ENCODE measurements at regions not wholly inside any gene's neighbourhood (a gene's known extent, or its start where the extent isn't known, plus 50 kb on each side); places are given as distances from the start of the nearest gene placed in this dataset.

DNA sequence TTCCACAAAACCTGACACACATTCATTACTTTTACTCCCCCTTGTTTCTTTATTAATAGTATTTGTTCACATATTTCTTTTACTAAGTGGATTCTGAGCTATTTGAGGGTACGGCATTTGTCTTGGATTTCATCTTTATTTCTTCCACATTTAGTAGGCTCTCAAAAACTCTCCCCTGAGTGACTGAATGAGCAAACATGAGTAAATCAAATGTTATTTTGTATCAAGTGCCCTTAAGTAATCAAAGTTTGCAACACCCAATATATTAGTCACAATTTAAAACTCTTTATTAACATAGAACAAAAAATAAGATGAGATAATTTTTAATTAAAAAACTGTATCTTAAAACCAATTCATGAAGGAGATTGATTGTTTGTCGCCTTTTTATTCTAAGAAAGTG lies 1101.9 kb upstream of the TENM4 start (continued):
- no peak for TF ChIP-seq NFIC (IDR thresholded peaks at IDR 0.05; ENCODE audit: low read depth, low read length)
- TF ChIP-seq, protein P1, sequence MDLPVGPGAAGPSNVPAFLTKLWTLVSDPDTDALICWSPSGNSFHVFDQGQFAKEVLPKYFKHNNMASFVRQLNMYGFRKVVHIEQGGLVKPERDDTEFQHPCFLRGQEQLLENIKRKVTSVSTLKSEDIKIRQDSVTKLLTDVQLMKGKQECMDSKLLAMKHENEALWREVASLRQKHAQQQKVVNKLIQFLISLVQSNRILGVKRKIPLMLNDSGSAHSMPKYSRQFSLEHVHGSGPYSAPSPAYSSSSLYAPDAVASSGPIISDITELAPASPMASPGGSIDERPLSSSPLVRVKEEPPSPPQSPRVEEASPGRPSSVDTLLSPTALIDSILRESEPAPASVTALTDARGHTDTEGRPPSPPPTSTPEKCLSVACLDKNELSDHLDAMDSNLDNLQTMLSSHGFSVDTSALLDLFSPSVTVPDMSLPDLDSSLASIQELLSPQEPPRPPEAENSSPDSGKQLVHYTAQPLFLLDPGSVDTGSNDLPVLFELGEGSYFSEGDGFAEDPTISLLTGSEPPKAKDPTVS (IDR thresholded peaks at IDR 0.05; ENCODE audit: low read depth, low read length): no peak
- no peak for TF ChIP-seq KAT2A (conservative IDR thresholded peaks at IDR 0.05; ENCODE audit: control insufficient read depth, low read depth, low read length)

DNA sequence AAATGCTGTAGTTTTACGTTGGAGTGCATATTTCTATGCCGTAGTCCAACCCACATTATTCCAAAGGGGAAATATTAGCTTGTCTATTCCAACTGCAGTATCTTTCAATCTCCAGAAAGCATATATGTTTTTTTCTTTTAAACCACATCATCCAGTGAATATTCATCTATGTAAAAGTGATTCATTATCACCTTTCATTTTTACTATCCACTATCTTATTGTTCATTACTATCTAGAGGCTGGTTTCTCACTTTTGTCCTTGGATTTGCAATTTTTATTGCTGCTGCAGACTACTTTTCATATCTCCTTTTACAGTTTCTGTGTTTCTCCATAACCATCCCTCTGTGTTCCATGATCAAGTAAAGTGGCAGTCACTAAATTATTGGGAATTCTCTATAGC lies 1097.2 kb upstream of the TENM4 start:
- FAIRE-seq: no peak
- peak; percentile 52 for TF ChIP-seq JUNB (IDR thresholded peaks at IDR 0.05)
- no peak for TF ChIP-seq IKZF2 (IDR thresholded peaks at IDR 0.05)
- no peaks in the 10 kb centered on the region for H3K4me1 ChIP-seq (ENCODE audit: control insufficient read depth, insufficient read depth, low read length)
- H3K36me3 ChIP-seq (ENCODE audit: control insufficient read depth in 2 of 2, insufficient read depth in 2 of 2, low read length in 1 of 2): no peaks in the 10 kb centered on the region
- H3K27me3 ChIP-seq (replicated peaks in 1 of 2; ENCODE audit: control insufficient read depth in 2 of 2, insufficient read depth in 2 of 2, low read length in 1 of 2): no peaks in the 10 kb centered on the region
- 17% methylated on average over 2 of the region's 2 CpGs for WGBS (ENCODE audit: insufficient coverage, insufficient replicate concordance, low lambda C conversion rate, missing lambda C conversion rate)
- RAD21 ChIA-PET (ENCODE audit: unreplicated experiment): no interaction called here
- H3K9ac ChIP-seq (ENCODE audit: control insufficient read depth, insufficient read depth, low read length): no peak overlapping the region
- H3K27ac ChIP-seq (ENCODE audit: control insufficient read depth, insufficient read depth): no peak overlapping the region
- no peak overlapping the region for H3K4me3 ChIP-seq
- no peak overlapping the region for H2AFZ ChIP-seq (ENCODE audit: control insufficient read depth, low read depth, low read length)
- H3K9me3 ChIP-seq (replicated peaks; ENCODE audit: control insufficient read depth, insufficient read depth, low read length): no peaks in the 10 kb centered on the region
- intact Hi-C loops (cut with micrococcal nuclease; ENCODE audit: unreplicated experiment) (no loop called here), in situ Hi-C loops (cut with MboI) (no loop called here)
- SMC1A ChIA-PET (ENCODE audit: uncharacterized antibody, unreplicated experiment): no interaction called here
- no peak for DNase-seq (ENCODE audit: low read depth, low spot score)
- CTCF ChIA-PET: no interaction called here
- H4K20me1 ChIP-seq (ENCODE audit: control insufficient read depth, insufficient read depth): no peaks in the 10 kb centered on the region
- no peak for ATAC-seq
- H3K79me2 ChIP-seq (ENCODE audit: control insufficient read depth, insufficient read depth, low read length): no peaks in the 10 kb centered on the region
- no TSS peak for BruUV-seq (replicated peaks)
- POLR2A ChIA-PET: no interaction called here
- no peak overlapping the region for H3K4me2 ChIP-seq (ENCODE audit: control insufficient read depth, insufficient read depth)

DNA sequence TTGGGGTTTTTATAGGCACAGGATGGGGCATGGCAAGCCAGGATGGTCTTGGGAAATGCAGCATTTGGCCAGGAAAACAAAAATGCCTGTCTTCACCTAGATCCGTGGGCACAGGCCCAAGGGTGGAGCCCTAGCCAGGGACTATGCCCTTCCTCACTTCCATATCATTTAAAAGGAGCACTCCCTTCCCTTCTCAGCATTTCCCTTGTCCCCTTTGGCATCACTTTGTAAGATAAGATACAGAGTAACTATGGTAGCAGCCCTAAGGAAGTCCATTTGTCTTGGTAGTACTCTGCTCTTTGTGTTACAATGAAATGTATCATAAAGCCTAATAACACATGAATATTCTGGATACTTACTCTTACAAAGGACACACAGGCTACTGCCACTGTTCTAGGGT lies 1092.6 kb upstream of the TENM4 start:
- BruUV-seq (replicated peaks): no TSS peak
- Histone ChIP-seq H3K4me2 (ENCODE audit: control insufficient read depth, insufficient read depth) (no peak overlapping the region), H3K4me1 (ENCODE audit: control insufficient read depth, insufficient read depth, low read length) (no peaks in the 10 kb centered on the region), H3K79me2 (ENCODE audit: control insufficient read depth, insufficient read depth, low read length) (no peaks in the 10 kb centered on the region), H4K20me1 (ENCODE audit: control insufficient read depth, insufficient read depth) (no peaks in the 10 kb centered on the region), H3K9ac (ENCODE audit: control insufficient read depth, insufficient read depth, low read length) (no peak overlapping the region), H3K4me3 (no peak overlapping the region), H3K27me3 (replicated peaks in 1 of 2; ENCODE audit: control insufficient read depth in 2 of 2, insufficient read depth in 2 of 2, low read length in 1 of 2) (no peaks in the 10 kb centered on the region), H3K36me3 (ENCODE audit: control insufficient read depth in 2 of 2, insufficient read depth in 2 of 2, low read length in 1 of 2) (no peaks in the 10 kb centered on the region), H2AFZ (ENCODE audit: control insufficient read depth, low read depth, low read length) (no peak overlapping the region), H3K9me3 (replicated peaks; ENCODE audit: control insufficient read depth, insufficient read depth, low read length) (no peaks in the 10 kb centered on the region), H3K27ac (ENCODE audit: control insufficient read depth, insufficient read depth) (no peak overlapping the region)
- DNase-seq (ENCODE audit: low read depth, low spot score) (no peak), FAIRE-seq (no peak), ATAC-seq (no peak)
- RAD21 ChIA-PET (ENCODE audit: unreplicated experiment): no interaction called here
- SMC1A ChIA-PET (ENCODE audit: uncharacterized antibody, unreplicated experiment): interaction anchor here (1.4 kb wide), 1 partner anchor 28 kb away, joined by 4 read pairs; no protein-coding TSS in a partner anchor
- CTCF ChIA-PET: no interaction called here
- POLR2A ChIA-PET: no interaction called here
- 0% methylated on average over 1 of the region's 1 CpG for WGBS (ENCODE audit: insufficient coverage, insufficient replicate concordance, low lambda C conversion rate, missing lambda C conversion rate)
- TF ChIP-seq, protein P2, sequence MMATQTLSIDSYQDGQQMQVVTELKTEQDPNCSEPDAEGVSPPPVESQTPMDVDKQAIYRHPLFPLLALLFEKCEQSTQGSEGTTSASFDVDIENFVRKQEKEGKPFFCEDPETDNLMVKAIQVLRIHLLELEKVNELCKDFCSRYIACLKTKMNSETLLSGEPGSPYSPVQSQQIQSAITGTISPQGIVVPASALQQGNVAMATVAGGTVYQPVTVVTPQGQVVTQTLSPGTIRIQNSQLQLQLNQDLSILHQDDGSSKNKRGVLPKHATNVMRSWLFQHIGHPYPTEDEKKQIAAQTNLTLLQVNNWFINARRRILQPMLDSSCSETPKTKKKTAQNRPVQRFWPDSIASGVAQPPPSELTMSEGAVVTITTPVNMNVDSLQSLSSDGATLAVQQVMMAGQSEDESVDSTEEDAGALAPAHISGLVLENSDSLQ (IDR thresholded peaks at IDR 0.05): no peak
- TF ChIP-seq BCL11A (IDR thresholded peaks at IDR 0.05; ENCODE audit: low read depth, low read length): no peak
- no peak for TF ChIP-seq MYB (IDR thresholded peaks at IDR 0.05; ENCODE audit: borderline replicate concordance, low read depth, low read length)
- TF ChIP-seq, protein P3, sequence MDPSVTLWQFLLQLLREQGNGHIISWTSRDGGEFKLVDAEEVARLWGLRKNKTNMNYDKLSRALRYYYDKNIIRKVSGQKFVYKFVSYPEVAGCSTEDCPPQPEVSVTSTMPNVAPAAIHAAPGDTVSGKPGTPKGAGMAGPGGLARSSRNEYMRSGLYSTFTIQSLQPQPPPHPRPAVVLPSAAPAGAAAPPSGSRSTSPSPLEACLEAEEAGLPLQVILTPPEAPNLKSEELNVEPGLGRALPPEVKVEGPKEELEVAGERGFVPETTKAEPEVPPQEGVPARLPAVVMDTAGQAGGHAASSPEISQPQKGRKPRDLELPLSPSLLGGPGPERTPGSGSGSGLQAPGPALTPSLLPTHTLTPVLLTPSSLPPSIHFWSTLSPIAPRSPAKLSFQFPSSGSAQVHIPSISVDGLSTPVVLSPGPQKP (IDR thresholded peaks at IDR 0.05; ENCODE audit: low read depth, low read length): no peak
- in situ Hi-C loops (cut with MboI): no loop called here
- intact Hi-C loops (cut with micrococcal nuclease; ENCODE audit: unreplicated experiment): no loop called here
